Superior temporal gyrus (tissue), 1 donor: ENCODE measurements at regions not wholly inside any gene's neighbourhood (a gene's known extent, or its start where the extent isn't known, plus 50 kb on each side); places are given as distances from the start of the nearest gene placed in this dataset.

Experiments used
- DNase-seq: peaks from one replicate; pipeline ENCODE4 v3.0.0-alpha.2; 2016; ENCODE audit errors: extremely low spot score

- no peak for DNase-seq
Observed at GRCh38 chr1:4518621-4519020, 135.8 kb upstream of the AJAP1 start.

DNA sequence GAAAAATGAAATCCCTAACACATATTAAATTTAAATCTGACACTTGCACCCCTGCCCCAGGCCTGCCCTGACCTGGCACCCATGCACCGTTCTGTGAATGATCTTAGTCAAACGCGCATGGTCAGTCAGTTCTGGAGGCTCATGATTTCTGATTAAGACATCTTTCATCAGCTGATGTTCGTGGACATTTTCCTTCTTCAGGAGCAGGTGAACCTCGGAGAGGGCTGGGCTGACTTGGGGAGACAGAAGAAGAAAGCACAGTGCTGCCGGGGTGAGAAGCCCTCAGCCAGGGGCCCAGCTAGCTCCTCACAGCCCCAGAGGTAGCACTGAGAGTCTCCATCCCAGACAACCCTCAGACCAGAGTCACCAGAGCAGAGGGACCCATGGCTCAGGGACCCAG is 134.5 kb upstream of the AJAP1 start:
- no peak for DNase-seq

GRCh38 chr1:4523551-4523950 is 130.9 kb upstream of the AJAP1 start:
- no peak for DNase-seq

- no peak for DNase-seq
Observed at GRCh38 chr1:4526747-4527146, 127.7 kb upstream of the AJAP1 start.

DNA sequence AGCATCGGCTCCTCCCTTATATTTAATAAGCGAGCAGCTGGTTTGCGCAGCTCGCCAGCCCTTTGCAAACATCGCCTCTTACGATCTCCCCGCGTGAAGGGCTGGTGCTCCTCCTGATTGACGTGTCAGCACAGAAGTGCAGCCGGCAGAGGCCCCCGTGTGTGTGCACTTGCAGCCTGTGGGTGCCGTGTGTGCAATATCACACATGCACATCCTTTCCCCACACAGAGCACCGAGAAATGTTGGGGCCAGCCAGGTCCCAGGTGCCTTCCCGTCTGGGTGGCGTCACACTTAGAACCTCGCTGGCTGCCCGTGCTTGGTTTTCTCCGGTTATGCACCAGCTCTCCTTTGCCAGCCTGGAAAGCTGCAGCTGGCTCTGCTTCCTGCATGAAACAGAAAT is 126.6 kb upstream of the AJAP1 start:
- peak; percentile 24 for DNase-seq

- no peak for DNase-seq
Observed at GRCh38 chr1:4528590-4528989, 125.8 kb upstream of the AJAP1 start.

DNA sequence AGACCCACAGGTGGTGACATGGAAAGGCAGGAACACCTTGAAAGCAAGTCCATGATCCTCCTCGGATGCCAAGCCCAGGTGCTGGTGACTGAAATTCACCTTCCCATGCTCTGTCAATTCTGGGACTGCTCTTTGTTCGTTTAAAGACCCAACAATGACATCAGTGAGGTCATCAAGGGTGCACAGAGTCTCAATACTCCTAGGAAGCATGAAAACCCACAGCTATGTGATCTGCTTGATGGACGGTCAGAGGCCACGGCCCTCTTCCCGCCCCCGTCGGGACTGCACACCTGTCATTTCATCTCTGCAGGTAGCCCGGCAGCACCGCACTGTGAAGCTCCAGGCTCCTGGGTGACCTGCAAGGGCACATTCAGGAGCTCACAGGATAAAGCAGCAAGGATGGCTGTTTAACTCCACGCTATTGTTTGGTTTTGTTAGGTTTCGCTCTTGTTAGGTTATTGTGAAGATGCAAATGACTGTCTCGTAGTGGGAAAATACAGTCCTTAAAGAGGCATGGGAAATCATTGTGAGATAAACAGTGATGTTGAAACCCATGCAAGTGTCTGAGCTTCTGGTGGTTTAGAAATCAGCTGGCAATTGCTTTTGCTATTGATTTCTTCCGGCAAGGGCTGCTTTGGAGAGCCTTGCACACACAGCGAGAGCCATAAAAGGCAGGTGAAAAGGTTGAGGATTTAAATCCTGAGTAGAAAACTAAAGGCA is 124.8 kb upstream of the AJAP1 start:
- no peak for DNase-seq

DNA sequence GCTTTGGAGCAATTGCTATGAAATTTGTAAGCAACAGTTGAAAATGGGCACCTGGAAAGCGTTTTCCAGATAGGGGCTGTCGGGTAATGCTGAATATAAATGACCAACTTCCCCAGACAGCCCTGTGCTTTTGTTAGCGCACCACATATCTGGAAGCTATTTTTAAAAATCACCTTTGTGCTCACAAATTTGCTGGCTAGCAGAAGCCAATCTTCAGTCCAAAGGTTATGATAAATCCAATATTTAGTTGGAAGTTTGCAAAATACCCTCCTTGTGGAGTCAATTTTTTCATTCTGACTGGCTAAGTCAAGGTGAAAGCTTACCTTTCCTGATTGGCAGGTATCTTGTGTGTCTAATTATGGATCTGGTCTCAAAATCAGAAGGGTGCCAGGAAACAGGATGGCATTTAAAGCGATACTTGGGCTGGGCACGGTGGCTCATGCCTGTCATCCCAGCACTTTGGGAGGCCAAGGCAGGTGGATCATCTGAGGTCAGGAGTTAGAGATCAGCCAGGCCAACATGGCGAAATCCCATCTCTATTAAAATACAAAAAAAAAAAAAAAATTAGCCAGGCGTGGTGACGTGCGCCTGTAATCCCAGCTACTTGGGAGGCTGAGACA is 124.1 kb upstream of the AJAP1 start:
- no peak for DNase-seq

- DNase-seq = no peak
Observed at GRCh38 chr1:4531842-4532241, 122.6 kb upstream of the AJAP1 start.

DNA sequence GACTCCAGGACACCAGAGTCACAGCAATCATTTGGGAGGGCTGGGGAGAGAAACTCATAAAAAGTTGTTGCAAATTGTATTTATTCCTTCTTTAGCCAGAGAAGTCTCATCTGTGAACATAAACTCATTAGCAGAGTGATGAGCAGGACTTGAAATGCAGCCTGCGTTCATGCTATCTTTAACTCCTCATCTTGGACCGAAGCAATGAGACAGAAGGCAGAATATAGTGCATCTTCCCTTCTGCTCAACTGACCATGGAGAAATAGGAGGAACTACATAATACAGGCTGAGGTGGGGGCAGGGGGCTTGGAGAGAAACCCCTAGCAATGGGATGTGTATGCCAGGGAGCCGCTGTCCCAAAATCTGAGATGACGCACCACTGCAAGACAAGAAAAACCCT is 121.8 kb upstream of the AJAP1 start:
- no peak for DNase-seq

DNA sequence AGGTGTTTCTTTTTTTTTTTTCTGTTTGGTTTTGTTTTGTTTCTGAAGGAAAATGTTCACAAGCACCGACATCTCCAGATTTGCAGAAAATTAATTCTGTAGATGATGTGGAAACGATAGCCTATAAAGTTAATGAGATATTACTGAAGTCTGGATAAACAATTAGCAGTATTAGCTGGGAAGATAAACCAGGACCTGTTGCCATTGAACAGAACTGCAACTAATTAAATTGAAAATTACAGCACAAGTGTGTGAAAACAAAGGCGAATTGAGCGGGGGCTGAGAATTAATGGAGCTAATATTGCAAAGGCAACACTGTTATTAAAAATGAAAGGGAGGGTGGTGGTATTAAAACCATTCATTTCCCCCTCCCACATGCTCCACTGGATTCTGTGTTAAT is 107.5 kb upstream of the AJAP1 start:
- DNase-seq = no peak

DNA sequence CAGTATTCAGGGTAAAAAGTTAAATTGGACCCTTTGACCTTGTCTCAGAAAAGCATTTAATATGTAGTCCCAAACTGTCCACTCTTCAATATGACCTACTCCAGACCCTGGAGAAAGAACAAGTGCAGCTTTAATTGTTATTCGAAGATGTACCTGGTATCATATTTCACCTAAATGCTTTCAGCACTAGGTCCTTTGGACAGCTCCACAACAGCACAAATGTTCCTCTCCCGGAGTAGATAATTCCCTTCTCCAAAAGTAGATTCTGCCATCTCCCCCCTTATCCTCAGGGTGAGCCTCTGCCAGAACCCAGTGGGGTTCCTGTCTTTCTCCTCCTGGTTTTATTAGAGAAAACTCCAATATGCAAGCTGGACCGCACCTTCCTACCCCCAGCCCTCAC is 104.5 kb upstream of the AJAP1 start:
- DNase-seq = no peak

- no peak for DNase-seq
Observed at GRCh38 chr1:4550941-4551340, 103.5 kb upstream of the AJAP1 start.

GRCh38 chr1:4551706-4552105 is 102.7 kb upstream of the AJAP1 start:
- DNase-seq = peak; percentile 20

GRCh38 chr1:4553761-4554160 is 100.6 kb upstream of the AJAP1 start:
- no peak for DNase-seq

- no peak for DNase-seq
Observed at GRCh38 chr1:4554271-4554865, 100.0 kb upstream of the AJAP1 start.

GRCh38 chr1:4557949-4558348 is 96.5 kb upstream of the AJAP1 start:
- no peak for DNase-seq

GRCh38 chr1:4561205-4561604 is 93.2 kb upstream of the AJAP1 start:
- DNase-seq = no peak

GRCh38 chr1:4562321-4562720 is 92.1 kb upstream of the AJAP1 start:
- no peak for DNase-seq

GRCh38 chr1:4563586-4563985 is 90.8 kb upstream of the AJAP1 start:
- no peak for DNase-seq

GRCh38 chr1:4564051-4564450 is 90.4 kb upstream of the AJAP1 start:
- DNase-seq = no peak

GRCh38 chr1:4565166-4565565 is 89.2 kb upstream of the AJAP1 start:
- no peak for DNase-seq

DNA sequence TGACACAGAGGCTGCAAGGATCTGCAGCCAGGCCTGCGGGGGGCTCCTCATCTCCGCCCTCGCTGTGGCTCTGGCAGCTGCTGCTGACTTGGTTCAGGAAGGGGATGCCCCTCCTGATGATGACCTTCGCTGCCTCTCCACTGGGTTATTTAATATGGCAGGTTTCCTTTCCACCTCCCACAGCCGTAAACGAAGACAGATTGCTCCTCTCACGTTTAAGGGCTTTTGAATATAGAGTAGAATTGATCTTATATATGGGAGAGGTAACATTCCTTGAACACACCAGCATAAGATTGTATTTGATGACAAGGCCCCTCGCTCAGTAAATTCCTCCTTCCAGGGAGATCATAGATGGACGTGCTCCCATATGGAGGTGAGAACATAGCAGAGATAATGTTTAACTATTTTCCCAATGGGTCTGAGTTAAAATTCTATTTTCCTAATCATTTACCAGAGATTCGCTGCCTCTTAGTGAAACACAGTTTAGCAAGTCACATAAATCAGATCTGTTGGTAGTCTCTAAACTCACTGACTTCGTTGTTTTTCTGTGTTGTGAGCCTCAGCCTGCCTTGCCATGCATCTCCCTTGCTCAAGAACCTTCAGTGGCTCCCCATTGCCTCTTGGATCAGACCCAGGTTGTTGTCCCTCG is 88.5 kb upstream of the AJAP1 start:
- DNase-seq = no peak
